Thyroid gland (tissue), 4 donors: ENCODE measurements at regions not wholly inside any gene's neighbourhood (a gene's known extent, or its start where the extent isn't known, plus 50 kb on each side); places are given as distances from the start of the nearest gene placed in this dataset.

Source experiments
- DNase-seq, 2 donors: peaks; one replicate each; pipeline ENCODE4 v3.0.0-alpha.2; 2019
- H3K27ac ChIP-seq, 3 donors: fragments of 200-600 bp; sonication (generic); 1 replicate in 2 of 3; 2 replicates in 1 of 3; pipeline ENCODE4 v1.5.1; 2016 to 2019; ENCODE audit warnings: mild to moderate bottlenecking in 1 of 3, moderate library complexity in 1 of 3
- H3K27me3 ChIP-seq: fragments of 200-600 bp; sonication (generic); one replicate; pipeline ENCODE4 v1.5.1; 2019
- H3K36me3 ChIP-seq, 2 donors: fragments of 200-600 bp; sonication (generic); one replicate each; pipeline ENCODE4 v1.5.1; 2016 to 2019
- H3K4me1 ChIP-seq, 2 donors: fragments of 200-600 bp; sonication (generic); one replicate each; pipeline ENCODE4 v1.5.1; 2017 to 2019
- H3K4me3 ChIP-seq, 3 donors: fragments of 200-600 bp; sonication (generic); replicated peaks in 1 of 3; 1 replicate in 2 of 3; 2 replicates in 1 of 3; pipeline ENCODE4 v1.5.1; 2016; ENCODE audit warnings: mild to moderate bottlenecking in 1 of 3
- H3K9me3 ChIP-seq: fragments of 200-600 bp; sonication (generic); one replicate; pipeline ENCODE4 v1.5.1; 2017
- POLR2A ChIP-seq, 2 donors: fragments of 450-650 bp; IDR thresholded peaks; one replicate each; pipeline ENCODE4 v1.6.1; 2017; ENCODE audit warnings: antibody characterized with exemption in 2 of 2, mild to moderate bottlenecking in 2 of 2, moderate library complexity in 1 of 2
- WGBS, 2 donors: methylation state at CpG; one replicate each; pipeline ENCODE4 v1.1.5; 2017; 5-methylcytosine and 5-hydroxymethylcytosine counted together
- intact Hi-C: fragments of 100-400 bp; cut with DNase I; formaldehyde crosslinking; loops from one replicate; pipeline ENCODE4 v1.15.1; 2023
- TF ChIP-seq, protein P1 (sequence below), 6 experiments: fragments of 200-600 bp in 3 of 6; fragments of 450-650 bp in 3 of 6; sonication (generic) in 3 of 6; IDR thresholded peaks; one replicate each; pipeline ENCODE4 v1.5.1; 2016 to 2019; ENCODE audit warnings: antibody characterized with exemption in 6 of 6, mild to moderate bottlenecking in 2 of 6, inconsistent platforms in 1 of 6, moderate library complexity in 1 of 6

DNA sequence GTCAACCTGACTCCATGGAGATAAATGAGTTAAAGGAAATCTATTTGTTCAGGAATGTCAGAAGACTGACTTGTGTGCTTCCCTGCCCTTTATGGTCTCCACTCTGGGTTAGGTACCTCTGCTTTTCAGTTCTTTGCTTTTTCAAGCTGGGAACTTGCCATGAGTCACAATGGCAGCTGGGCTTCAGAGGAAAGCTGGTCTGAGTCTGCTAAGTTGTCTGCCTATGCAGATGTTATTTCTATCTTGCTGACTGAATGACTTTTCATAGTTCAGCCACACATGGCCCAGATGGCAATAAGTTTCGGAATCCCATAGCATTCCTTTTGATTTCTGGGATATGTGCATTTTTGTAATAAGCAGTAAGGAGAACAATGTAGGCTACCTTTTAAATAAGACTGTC, 337.9 kb upstream of the FGF13 start:
- no peaks in the 10 kb centered on the region for H3K27me3 ChIP-seq
- intact Hi-C loops = no loop called here
- WGBS, 2 donors = 86 to 88% methylated on average over 1 of the region's 1 CpG

DNA sequence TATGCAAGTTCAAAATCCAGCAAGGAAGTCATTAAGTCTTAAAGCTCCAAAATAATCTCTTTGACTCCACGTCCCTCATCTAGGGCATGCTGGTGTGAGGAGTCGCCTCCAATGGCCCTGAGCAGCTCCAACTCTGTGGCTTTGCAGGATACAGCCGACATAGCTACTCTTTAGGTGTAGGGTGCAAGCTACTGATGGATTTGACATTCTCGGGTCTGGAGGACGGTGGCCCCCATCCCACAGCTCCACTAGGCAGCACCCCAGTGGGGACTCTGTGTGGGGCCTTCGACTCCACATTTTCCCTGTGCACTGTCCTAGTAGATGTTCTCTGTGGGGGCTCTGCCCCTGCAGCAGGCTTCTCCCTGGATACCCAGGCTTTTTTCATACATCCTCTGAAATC, 333.2 kb upstream of the FGF13 start:
- Histone ChIP-seq H3K9me3 (no peaks in the 10 kb centered on the region), H3K27ac (no peak overlapping the region), H3K4me3 (no peak overlapping the region), H3K4me1 (no peaks in the 10 kb centered on the region), H3K36me3 (no peaks in the 10 kb centered on the region), H3K27me3 (no peaks in the 10 kb centered on the region)
- WGBS, 2 donors = 83 to 93% methylated on average over 3 of the region's 6 CpGs
- no peak for DNase-seq
- intact Hi-C loops = no loop called here
- no peak for TF ChIP-seq POLR2A (IDR thresholded peaks at IDR 0.05)
- TF ChIP-seq, protein P1, sequence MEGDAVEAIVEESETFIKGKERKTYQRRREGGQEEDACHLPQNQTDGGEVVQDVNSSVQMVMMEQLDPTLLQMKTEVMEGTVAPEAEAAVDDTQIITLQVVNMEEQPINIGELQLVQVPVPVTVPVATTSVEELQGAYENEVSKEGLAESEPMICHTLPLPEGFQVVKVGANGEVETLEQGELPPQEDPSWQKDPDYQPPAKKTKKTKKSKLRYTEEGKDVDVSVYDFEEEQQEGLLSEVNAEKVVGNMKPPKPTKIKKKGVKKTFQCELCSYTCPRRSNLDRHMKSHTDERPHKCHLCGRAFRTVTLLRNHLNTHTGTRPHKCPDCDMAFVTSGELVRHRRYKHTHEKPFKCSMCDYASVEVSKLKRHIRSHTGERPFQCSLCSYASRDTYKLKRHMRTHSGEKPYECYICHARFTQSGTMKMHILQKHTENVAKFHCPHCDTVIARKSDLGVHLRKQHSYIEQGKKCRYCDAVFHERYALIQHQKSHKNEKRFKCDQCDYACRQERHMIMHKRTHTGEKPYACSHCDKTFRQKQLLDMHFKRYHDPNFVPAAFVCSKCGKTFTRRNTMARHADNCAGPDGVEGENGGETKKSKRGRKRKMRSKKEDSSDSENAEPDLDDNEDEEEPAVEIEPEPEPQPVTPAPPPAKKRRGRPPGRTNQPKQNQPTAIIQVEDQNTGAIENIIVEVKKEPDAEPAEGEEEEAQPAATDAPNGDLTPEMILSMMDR (IDR thresholded peaks at IDR 0.05) = no peak

More for the DNA sequence above, 337.9 kb upstream of the FGF13 start:
- no peak overlapping the region for H3K27ac ChIP-seq
- H3K9me3 ChIP-seq = no peaks in the 10 kb centered on the region
- no peak for DNase-seq
- no peaks in the 10 kb centered on the region for H3K36me3 ChIP-seq
- TF ChIP-seq, protein P1 (IDR thresholded peaks at IDR 0.05) = no peak
- no peak for TF ChIP-seq POLR2A (IDR thresholded peaks at IDR 0.05)
- no peaks in the 10 kb centered on the region for H3K4me1 ChIP-seq
- H3K4me3 ChIP-seq = no peak overlapping the region

DNA sequence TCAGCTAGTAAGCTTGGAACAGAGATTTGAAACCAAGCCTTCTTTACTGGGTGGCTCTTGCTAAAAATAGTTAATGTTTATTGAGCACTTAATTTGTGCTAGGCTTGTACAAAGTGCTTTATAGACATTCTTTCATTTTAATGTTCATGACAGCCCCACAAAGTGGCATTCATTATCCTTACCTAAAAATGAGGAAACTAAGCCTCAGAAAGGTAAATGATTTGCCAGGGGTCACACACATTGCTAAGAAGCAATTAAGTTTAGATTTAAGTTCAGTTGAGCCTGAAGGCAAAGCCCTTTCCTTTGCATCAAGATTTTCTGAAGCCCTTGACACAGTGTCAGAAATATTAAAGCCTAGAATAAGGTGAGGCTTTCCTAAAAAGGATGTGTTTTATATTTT, 327.5 kb upstream of the FGF13 start:
- TF ChIP-seq POLR2A (IDR thresholded peaks at IDR 0.05) = no peak
- TF ChIP-seq, protein P1 (IDR thresholded peaks at IDR 0.05) = no peak
- Histone ChIP-seq H3K9me3 (no peaks in the 10 kb centered on the region), H3K36me3 (no peaks in the 10 kb centered on the region), H3K27ac (no peak overlapping the region), H3K4me1 (no peaks in the 10 kb centered on the region), H3K4me3 (no peak overlapping the region), H3K27me3 (no peaks in the 10 kb centered on the region)
- no peak for DNase-seq
- intact Hi-C loops = no loop called here

DNA sequence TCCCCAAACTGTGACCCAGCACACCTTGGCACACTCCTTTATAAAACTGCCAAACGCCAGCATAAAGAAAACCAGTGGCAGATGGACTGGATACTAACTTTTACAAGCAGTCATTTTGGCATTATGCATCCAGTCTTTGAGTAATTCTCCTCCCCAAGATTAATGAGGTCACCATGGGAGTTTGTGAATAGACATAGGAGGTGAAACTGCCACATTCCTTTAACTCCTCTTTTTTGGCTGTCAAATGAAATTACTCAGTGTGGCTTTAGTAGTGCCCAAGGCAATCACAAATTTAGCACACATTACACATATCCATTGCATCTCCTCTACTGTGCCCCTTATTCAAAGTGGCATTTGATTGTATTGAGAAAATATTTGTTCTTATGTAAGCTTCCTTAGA, 315.3 kb upstream of the FGF13 start:
- Histone ChIP-seq H3K27me3 (no peaks in the 10 kb centered on the region), H3K36me3 (no peaks in the 10 kb centered on the region), H3K4me3 (no peak overlapping the region), H3K9me3 (no peaks in the 10 kb centered on the region), H3K4me1 (no peaks in the 10 kb centered on the region), H3K27ac (no peak overlapping the region)
- 67 to 90% methylated on average over 1 of the region's 1 CpG for WGBS, 2 donors
- DNase-seq = no peak
- TF ChIP-seq, protein P1 (IDR thresholded peaks at IDR 0.05) = no peak
- no peak for TF ChIP-seq POLR2A (IDR thresholded peaks at IDR 0.05)
- intact Hi-C loops = no loop called here

DNA sequence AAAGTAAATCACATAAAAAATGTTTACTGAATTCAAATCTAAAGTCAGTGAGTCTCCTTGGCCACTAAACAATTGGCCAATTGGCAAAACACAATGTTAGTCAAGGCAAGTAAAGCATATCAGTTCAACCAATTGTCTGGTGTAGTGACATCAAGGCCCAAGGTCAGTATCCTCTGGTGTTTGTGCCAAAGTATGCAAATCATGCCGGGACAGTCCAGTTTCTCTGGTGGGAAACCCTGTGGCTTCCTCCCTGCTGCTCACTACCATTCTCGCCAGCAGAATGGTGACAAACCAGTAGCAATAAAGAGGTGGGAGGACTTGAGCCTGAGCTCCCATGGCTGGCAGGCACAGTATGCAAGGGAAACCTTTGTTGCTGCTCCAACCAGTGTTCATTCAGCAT, 314.9 kb upstream of the FGF13 start:
- H3K4me3 ChIP-seq = no peak overlapping the region
- intact Hi-C loops = no loop called here
- DNase-seq = no peak
- H3K9me3 ChIP-seq = no peaks in the 10 kb centered on the region
- TF ChIP-seq, protein P1 (IDR thresholded peaks at IDR 0.05) = no peak
- TF ChIP-seq POLR2A (IDR thresholded peaks at IDR 0.05) = no peak
- H3K27me3 ChIP-seq = no peaks in the 10 kb centered on the region
- no peaks in the 10 kb centered on the region for H3K4me1 ChIP-seq
- H3K27ac ChIP-seq = no peak overlapping the region
- H3K36me3 ChIP-seq = no peaks in the 10 kb centered on the region
- 58 to 100% methylated on average over 1 to 2 of the region's 2 CpGs for WGBS, 2 donors
